ENCODE measurements at regions not wholly inside any gene's neighbourhood (a gene's known extent, or its start where the extent isn't known, plus 50 kb on each side); places are given as distances from the start of the nearest gene placed in this dataset.

- intact Hi-C loops (cut with DNase I): no loop called here
- no peak for DNase-seq
Observed at GRCh38 chr2:43171789-43172188, 54.6 kb downstream of the ZFP36L2 start.

- intact Hi-C loops (cut with DNase I): no loop called here
- no peak for DNase-seq
Observed at GRCh38 chr2:43170405-43171105, 55.9 kb downstream of the ZFP36L2 start.

- intact Hi-C loops (cut with DNase I): loop anchor here (10.0 kb wide), 1 partner anchor 45 kb away; no protein-coding TSS in a partner anchor
- peak in 1 of 10 donors; percentile 9 for DNase-seq
Observed at GRCh38 chr2:43169987-43170386, 56.4 kb downstream of the ZFP36L2 start.

- intact Hi-C loops (cut with DNase I): loop anchor here (10.0 kb wide), 1 partner anchor 45 kb away; no protein-coding TSS in a partner anchor
- DNase-seq: peak in 1 of 10 donors; percentile 69
Observed at GRCh38 chr2:43169099-43169945, 57.1 kb downstream of the ZFP36L2 start.

GRCh38 chr2:43168016-43168369, 58.4 kb downstream of the ZFP36L2 start:
- intact Hi-C loops (cut with DNase I): loop anchor here (10.0 kb wide), 1 partner anchor 47 kb away; no protein-coding TSS in a partner anchor
- DNase-seq: peak in 1 of 10 donors; percentile 22

- intact Hi-C loops (cut with DNase I): loop anchor here (10.0 kb wide), 1 partner anchor 49 kb away; no protein-coding TSS in a partner anchor
- DNase-seq: no peak
Observed at GRCh38 chr2:43165378-43166069, 60.9 kb downstream of the ZFP36L2 start.

- intact Hi-C loops (cut with DNase I): loop anchor here (10.0 kb wide), 1 partner anchor 50 kb away; no protein-coding TSS in a partner anchor
- no peak for DNase-seq
Observed at GRCh38 chr2:43164686-43165085, 61.7 kb downstream of the ZFP36L2 start.

GRCh38 chr2:43163584-43164270, 62.7 kb downstream of the ZFP36L2 start:
- DNase-seq: no peak
- intact Hi-C loops (cut with DNase I): loop anchor here (10.0 kb wide), 1 partner anchor 51 kb away; no protein-coding TSS in a partner anchor

GRCh38 chr2:43162511-43162776, 64.0 kb downstream of the ZFP36L2 start:
- DNase-seq: no peak
- intact Hi-C loops (cut with DNase I): loop anchor here (10.0 kb wide), 1 partner anchor 52 kb away; no protein-coding TSS in a partner anchor

GRCh38 chr2:43161650-43162510, 64.5 kb downstream of the ZFP36L2 start:
- intact Hi-C loops (cut with DNase I): loop anchor here (10.0 kb wide), 1 partner anchor 53 kb away; no protein-coding TSS in a partner anchor
- no peak for DNase-seq

GRCh38 chr2:43160778-43161177, 65.6 kb downstream of the ZFP36L2 start:
- DNase-seq: no peak
- intact Hi-C loops (cut with DNase I): loop anchor here (10.0 kb wide), 1 partner anchor 54 kb away; no protein-coding TSS in a partner anchor

GRCh38 chr2:43159797-43160196, 66.6 kb downstream of the ZFP36L2 start:
- DNase-seq: no peak
- intact Hi-C loops (cut with DNase I): loop anchor here (10.0 kb wide), 1 partner anchor 55 kb away; no protein-coding TSS in a partner anchor

- peak in 1 of 10 donors; percentile 19 for DNase-seq
- intact Hi-C loops (cut with DNase I): no loop called here
Observed at GRCh38 chr2:43158259-43158880, 68.0 kb downstream of the ZFP36L2 start.

- DNase-seq: no peak
Observed at GRCh38 chr2:43157506-43158246, 68.7 kb downstream of the ZFP36L2 start.

GRCh38 chr2:43155851-43156411, 70.5 kb downstream of the ZFP36L2 start:
- intact Hi-C loops (cut with DNase I): no loop called here
- DNase-seq: peak in 2 of 10 donors; percentile 43 to 55

More at GRCh38 chr2:43157506-43158246, 68.7 kb downstream of the ZFP36L2 start:
- intact Hi-C loops (cut with DNase I): no loop called here

GRCh38 chr2:43154685-43155084, 71.7 kb downstream of the ZFP36L2 start:
- peak in 2 of 10 donors; percentile 21 to 47 for DNase-seq
- intact Hi-C loops (cut with DNase I): no loop called here
